Dermis blood vessel endothelial cell (primary cell): ENCODE measurements at regions not wholly inside any gene's neighbourhood (a gene's known extent, or its start where the extent isn't known, plus 50 kb on each side); places are given as distances from the start of the nearest gene placed in this dataset.

Experiments used
- DNase-seq: peaks from one replicate; pipeline ENCODE4 v3.0.0; 2010

GRCh38 chr6:130771741-130772140 lies 55.5 kb upstream of the SMLR1 start:
- DNase-seq: no peak

DNA sequence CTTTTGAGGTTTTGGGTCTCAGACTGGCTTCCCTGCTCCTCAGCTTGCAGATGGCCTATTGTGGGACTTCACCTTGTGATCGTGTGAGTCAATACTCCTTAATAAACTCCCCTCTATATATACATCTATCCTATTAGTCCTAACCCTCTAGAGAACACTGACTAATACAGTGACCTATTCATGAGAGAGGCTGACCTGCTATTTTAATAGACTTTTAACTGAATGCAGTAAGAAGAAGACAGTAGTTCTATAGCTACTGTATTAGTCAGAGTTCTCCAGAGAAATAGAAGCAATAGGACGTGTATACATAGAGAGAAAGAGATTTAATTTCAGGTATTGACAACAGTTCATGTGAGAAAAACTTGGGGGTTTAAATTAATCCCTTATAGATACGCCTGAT lies 53.3 kb upstream of the SMLR1 start:
- DNase-seq: no peak

GRCh38 chr6:130775411-130776012 lies 51.7 kb upstream of the SMLR1 start:
- DNase-seq: no peak

DNA sequence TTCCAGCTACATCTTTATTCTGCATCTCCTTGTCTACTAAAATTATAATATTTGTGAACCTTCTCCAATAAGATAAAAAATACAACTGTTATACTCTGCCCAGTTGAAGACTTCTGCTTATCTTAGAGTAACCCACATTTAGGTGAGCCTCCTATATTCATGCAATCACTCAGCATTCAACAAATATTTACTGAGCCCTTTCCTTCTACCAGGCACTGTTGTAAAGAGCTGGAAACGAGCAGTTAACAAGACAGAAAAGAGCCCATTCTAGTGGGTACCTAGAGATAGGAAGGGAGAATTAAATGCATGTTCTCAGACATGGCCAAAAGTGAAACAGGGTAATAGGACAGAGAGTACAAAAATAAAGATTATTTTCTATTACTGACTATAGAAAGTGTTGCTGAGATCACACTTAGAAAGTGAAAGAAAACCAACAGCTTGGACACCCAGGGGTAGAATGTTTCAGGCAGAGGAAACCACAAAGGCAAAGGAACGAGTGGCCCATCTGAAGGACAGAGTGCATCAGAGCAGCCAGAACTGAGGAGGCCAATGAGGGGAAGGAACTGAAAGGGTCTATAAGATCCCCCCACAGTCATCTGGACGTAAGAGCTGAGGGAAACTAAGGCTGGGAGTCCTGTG lies 50.8 kb upstream of the SMLR1 start:
- DNase-seq: no peak
